Spleen (tissue), 7 donors: ENCODE measurements at regions not wholly inside any gene's neighbourhood (a gene's known extent, or its start where the extent isn't known, plus 50 kb on each side); places are given as distances from the start of the nearest gene placed in this dataset.

Source experiments
- POLR2A ChIP-seq, 3 donors: fragments of 450-650 bp; IDR thresholded peaks; one replicate each; pipeline ENCODE4 v1.5.1; 2017; ENCODE audit warnings: antibody characterized with exemption in 3 of 3, mild to moderate bottlenecking in 1 of 3
- TF ChIP-seq, protein P1 (sequence below), 11 experiments: fragments of 200-600 bp in 7 of 11; fragments of 450-650 bp in 4 of 11; sonication (generic) in 4 of 11; IDR thresholded peaks in 8 of 11; conservative IDR thresholded peaks in 3 of 11; 1 replicate in 7 of 11; 2 replicates in 4 of 11; pipeline versions ENCODE4 v1.4.0 to v1.8.0; 2016 to 2021; ENCODE audit warnings: antibody characterized with exemption in 11 of 11, inconsistent platforms in 4 of 11, mild to moderate bottlenecking in 1 of 11
- donor health status: DM: no; HTN: no; CAD: no; lungs with moderate emphysema.
- donor health status: DM: no; HTN: no; CAD: no.
- donor health status: DM: no; HTN: no; CAD: no.

- TF ChIP-seq, protein P1, sequence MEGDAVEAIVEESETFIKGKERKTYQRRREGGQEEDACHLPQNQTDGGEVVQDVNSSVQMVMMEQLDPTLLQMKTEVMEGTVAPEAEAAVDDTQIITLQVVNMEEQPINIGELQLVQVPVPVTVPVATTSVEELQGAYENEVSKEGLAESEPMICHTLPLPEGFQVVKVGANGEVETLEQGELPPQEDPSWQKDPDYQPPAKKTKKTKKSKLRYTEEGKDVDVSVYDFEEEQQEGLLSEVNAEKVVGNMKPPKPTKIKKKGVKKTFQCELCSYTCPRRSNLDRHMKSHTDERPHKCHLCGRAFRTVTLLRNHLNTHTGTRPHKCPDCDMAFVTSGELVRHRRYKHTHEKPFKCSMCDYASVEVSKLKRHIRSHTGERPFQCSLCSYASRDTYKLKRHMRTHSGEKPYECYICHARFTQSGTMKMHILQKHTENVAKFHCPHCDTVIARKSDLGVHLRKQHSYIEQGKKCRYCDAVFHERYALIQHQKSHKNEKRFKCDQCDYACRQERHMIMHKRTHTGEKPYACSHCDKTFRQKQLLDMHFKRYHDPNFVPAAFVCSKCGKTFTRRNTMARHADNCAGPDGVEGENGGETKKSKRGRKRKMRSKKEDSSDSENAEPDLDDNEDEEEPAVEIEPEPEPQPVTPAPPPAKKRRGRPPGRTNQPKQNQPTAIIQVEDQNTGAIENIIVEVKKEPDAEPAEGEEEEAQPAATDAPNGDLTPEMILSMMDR (IDR thresholded peaks at IDR 0.05 in 8 of 11, conservative IDR thresholded peaks at IDR 0.05 in 3 of 11) = no peak
- TF ChIP-seq POLR2A (IDR thresholded peaks at IDR 0.05) = no peak
Measured at GRCh38 chr12:124126950-124127655, 154.1 kb downstream of the ZNF664 start.
